CD4-positive, alpha-beta T cell treated with Interleukin-6 at 100 ng/mL for 8 hours (primary cell): ENCODE measurements at regions not wholly inside any gene's neighbourhood (a gene's known extent, or its start where the extent isn't known, plus 50 kb on each side); places are given as distances from the start of the nearest gene placed in this dataset.

ENCODE experiments used
- DNase-seq: peaks from one replicate; pipeline ENCODE4 v3.0.0-alpha.2; 2020; ENCODE audit warnings: mixed read lengths, low spot score

- DNase-seq: no peak
Measured at GRCh38 chr1:229065613-229066012, 205.3 kb upstream of the RAB4A start.

GRCh38 chr1:229066591-229066990 lies 204.3 kb upstream of the RAB4A start:
- DNase-seq: no peak

- DNase-seq: no peak
Measured at GRCh38 chr1:229067546-229067945, 203.4 kb upstream of the RAB4A start.

- peak; percentile 7 for DNase-seq
Measured at GRCh38 chr1:229068270-229068987, 202.5 kb upstream of the RAB4A start.

- DNase-seq: no peak
Measured at GRCh38 chr1:229069176-229069575, 201.7 kb upstream of the RAB4A start.

GRCh38 chr1:229070168-229070567 lies 200.7 kb upstream of the RAB4A start:
- DNase-seq: no peak

GRCh38 chr1:229073251-229073650 lies 197.7 kb upstream of the RAB4A start:
- DNase-seq: no peak

- DNase-seq: no peak
Measured at GRCh38 chr1:229075217-229075616, 195.7 kb upstream of the RAB4A start.

GRCh38 chr1:229075716-229076115 lies 195.2 kb upstream of the RAB4A start:
- no peak for DNase-seq

- DNase-seq: no peak
Measured at GRCh38 chr1:229076195-229076594, 194.7 kb upstream of the RAB4A start.

GRCh38 chr1:229079016-229079595 lies 191.8 kb upstream of the RAB4A start:
- no peak for DNase-seq

GRCh38 chr1:229080361-229080760 lies 190.6 kb upstream of the RAB4A start:
- no peak for DNase-seq

GRCh38 chr1:229085291-229085690 lies 185.6 kb upstream of the RAB4A start:
- DNase-seq: no peak

GRCh38 chr1:229086091-229086490 lies 184.8 kb upstream of the RAB4A start:
- DNase-seq: no peak

GRCh38 chr1:229086686-229087085 lies 184.2 kb upstream of the RAB4A start:
- DNase-seq: no peak

GRCh38 chr1:229087339-229087738 lies 183.6 kb upstream of the RAB4A start:
- DNase-seq: no peak

- DNase-seq: no peak
Measured at GRCh38 chr1:229087906-229088305, 183.0 kb upstream of the RAB4A start.

- DNase-seq: no peak
Measured at GRCh38 chr1:229088711-229089110, 182.2 kb upstream of the RAB4A start.

GRCh38 chr1:229089586-229090208 lies 181.2 kb upstream of the RAB4A start:
- DNase-seq: no peak

- no peak for DNase-seq
Measured at GRCh38 chr1:229091721-229092136, 179.2 kb upstream of the RAB4A start.

- DNase-seq: no peak
Measured at GRCh38 chr1:229092377-229093237, 178.3 kb upstream of the RAB4A start.

- DNase-seq: no peak
Measured at GRCh38 chr1:229093238-229093540, 177.7 kb upstream of the RAB4A start.
